KBM-7 (cell line): ENCODE measurements at regions not wholly inside any gene's neighbourhood (a gene's known extent, or its start where the extent isn't known, plus 50 kb on each side); places are given as distances from the start of the nearest gene placed in this dataset.
"Not testable (repeated sequence)": the region's sequence is repeated elsewhere in the genome, so short reads cannot be mapped to it uniquely, and the experiment has no call there.

Source experiments
- DNase-seq: peaks from one replicate; pipeline ENCODE4 v3.0.0-alpha.2; 2015
- in situ Hi-C: fragments of 300-500 bp; cut with MboI; formaldehyde crosslinking; loops from 2 replicates; pipeline ENCODE4 v1.14.3; 2020; ENCODE audit warnings: low sequenced_read_pairs, low pct_unique_long_range_greater_than_20kb, mixed read lengths

DNA sequence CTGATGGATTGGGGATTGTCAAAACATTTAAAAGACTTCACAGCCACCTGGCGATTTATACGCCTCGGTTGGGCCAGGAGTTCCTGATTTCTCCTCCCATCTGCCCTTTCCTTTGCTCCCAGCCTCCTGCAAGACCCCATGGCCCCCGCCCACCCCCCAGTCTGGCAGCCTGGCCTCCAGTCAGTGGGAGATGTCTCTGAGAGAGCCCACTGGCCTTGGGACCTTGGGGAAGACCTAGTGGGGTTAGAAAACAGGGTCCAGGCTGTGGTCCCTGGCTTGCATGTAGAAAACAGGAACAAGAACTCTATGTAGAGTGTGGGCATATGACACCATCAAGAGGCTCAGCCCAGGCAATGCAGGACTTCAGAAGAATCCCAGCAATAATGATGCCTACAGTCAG, 209.4 kb upstream of the C16orf82 start:
- in situ Hi-C loops, result loop anchor here (25.0 kb wide), 1 partner anchor 105 kb away; no protein-coding TSS in a partner anchor
- no peak for DNase-seq

DNA sequence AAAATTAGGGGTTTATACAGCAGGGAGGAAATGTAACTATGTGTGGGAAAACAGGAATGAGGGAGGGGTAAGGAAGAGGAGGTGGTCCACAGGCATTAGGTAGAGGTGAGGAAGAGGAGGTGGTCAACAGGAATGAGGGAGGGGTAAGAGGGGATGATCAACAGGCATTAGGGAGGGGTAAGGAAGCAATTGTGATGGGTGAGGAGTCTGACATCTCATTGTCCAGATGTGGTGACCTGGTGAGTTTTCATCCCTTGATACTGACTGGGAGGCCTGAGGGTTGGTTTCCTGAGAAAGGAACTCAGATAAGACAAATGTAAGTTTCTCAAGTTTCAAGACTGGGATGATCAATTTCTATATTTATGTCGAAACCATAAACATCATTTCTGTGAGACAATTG, 206.2 kb upstream of the C16orf82 start:
- in situ Hi-C loops, result loop anchor here (25.0 kb wide), 1 partner anchor 102 kb away; no protein-coding TSS in a partner anchor
- DNase-seq, result no peak

DNA sequence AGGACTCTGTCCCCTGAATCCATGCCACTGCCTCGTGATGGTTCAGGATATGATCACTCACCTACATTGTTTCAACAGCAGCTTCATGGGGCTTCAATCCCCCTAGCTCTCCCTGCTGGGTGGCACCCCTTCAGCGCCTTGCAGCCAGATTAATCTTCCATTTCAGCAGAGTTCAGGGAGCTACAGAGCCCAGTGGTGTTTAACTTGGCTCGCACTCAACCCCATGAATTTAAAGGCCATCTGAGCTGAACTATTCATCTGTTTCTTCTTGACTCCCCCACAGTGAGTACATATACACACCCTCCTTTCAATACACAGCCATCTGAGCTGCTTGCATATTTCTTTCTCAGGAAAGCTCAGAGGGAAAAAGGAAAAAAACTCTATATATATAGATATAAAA, 202.8 kb upstream of the C16orf82 start:
- DNase-seq, result no peak
- in situ Hi-C loops, result loop anchor here (25.0 kb wide), 1 partner anchor 98 kb away; no protein-coding TSS in a partner anchor

DNA sequence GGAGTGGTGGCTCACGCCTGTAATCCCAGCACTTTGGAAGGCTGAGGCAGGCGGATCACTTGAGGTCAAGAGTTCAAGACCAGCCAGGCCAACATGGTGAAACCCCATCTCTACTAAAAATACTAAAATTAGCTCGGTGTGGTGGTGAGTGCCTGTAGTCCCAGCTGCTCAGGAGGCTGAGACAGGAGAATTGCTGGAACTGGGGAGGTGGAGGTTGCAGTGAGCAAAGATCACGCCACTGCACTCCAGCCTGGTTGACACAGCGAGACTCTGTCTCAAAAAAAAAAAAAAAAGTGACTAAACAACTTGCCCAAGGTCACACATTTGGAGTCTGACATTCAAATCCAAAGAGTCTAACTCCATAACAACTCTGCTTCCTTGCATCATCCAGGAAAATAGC, 192.4 kb upstream of the C16orf82 start:
- in situ Hi-C loops, result loop anchor here (25.0 kb wide), 1 partner anchor 88 kb away; no protein-coding TSS in a partner anchor
- not testable (repeated sequence) for DNase-seq

DNA sequence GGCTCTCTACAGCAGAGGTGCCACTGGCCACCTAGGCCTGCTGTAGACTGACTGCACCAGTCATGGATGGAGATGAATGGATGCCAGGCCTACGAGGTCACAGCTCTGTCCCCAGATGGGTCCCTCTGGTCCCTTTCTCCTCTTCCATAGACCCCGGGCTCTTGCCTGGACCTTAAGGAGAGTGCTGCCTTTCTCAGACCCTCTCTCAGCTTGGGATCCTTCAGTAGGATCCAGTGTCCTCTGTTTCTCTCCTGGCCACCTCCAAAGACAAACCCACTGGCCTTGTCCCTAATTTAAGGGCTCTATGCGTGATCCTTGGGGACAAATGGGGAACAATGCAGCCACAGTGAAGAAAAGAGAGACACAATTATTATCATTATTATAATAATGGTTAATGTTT, 189.3 kb upstream of the C16orf82 start:
- no peak for DNase-seq
- in situ Hi-C loops, result no loop called here

DNA sequence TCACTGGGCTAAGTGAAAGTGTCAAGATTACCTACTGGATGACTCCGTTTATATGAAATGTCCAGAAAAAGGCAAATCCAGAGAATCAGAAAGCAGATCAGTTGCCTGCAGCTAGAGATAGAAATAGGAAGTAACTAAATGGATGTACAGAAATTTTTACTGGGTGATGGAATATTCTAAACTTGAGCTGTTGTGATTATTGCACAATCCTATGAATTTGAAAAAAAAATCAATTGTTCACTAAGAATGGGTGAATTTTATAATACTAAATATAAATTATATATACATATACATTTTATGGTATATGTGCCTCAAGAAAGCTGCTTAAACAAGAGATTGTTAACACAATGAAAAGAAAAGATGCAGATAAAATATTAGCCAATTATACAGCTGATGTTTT, 181.1 kb upstream of the C16orf82 start:
- no peak for DNase-seq
- in situ Hi-C loops, result no loop called here

DNA sequence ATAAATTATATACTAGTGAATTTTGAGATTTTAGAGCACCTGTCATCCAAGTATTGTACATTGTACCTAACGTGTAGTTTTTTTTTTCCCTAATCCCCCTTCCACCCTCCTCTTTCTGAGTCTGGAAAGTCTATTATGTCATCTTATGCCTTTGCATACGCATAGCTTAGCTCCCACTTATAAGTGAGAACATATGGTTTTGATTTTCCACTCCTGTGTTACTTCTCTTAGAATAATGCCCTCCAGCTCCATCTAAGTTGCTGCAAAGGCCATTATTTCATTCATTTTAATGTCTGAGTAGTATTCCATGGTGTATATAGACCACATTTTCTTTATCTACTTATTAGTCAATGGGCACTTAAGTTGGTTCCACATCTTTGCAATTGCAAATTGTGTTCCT, 177.0 kb upstream of the C16orf82 start:
- in situ Hi-C loops, result no loop called here
- DNase-seq, result no peak

DNA sequence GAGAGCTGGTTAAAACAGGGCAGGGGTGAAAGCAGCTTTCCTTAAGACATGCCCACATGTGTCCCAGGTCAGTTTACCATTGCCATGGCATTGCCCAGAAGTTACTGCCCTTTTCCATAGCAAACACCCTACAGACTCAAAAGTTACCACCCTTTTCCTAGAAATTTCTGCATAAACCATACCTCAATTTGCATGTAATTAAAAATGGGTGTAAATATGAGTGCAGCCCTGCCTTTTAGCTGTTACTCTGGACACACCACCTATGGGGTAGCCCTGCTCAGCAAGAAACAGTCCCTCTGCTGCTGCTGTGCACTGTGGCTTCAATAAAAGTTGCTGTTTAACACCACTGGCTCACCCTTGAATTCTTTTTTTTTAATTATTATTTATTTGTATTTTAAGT, 168.5 kb upstream of the C16orf82 start:
- no peak for DNase-seq
- in situ Hi-C loops, result no loop called here

DNA sequence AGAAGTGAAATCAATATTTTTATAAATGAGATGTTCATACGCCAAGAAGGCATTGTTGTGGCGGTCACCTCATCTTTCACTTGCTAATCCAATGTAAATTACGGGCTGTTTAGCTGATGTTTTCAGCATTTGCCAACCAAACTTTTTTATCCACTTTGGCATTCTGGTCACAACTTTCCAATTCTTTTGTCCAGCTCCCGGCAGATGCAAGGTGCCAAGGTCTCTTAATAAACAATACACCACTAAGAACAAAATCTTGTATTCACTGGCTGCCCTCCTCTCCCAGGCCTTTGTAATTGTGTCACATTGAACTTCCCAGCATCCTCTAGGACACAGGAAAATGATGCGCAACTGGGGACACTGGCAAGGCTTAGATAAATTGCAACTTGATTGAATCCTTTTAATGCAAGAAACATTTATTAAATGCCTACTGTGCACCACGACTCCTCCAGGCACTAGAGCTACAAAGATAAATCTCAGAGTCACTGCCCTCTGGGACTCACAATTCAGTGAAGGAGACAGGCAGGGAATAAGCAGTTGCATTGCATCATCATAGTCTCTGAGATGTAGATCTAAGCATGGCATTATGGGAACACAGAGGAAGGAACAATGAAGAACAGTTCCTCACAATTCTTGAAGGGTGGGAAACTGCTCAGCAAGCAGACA, 165.4 kb upstream of the C16orf82 start:
- DNase-seq, result no peak
- in situ Hi-C loops, result no loop called here

DNA sequence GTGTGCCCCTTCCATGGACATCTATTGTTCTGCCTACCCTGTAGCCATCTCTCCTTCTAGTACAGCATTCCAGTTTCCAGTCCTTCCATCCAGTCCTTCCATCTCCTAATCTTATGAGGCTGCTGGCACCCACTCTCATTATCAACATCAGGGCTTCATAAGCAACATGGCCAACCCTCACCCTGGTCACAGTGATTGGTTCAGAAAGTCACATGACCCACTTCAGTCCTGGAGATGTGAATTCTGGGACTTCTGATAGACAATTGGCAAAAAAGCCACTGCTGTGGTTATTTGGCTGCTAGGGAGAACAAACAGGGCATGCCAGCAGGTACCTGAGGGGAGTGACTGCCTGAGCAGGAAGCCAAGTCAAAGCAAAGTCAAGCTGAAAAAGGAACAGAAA, 164.7 kb upstream of the C16orf82 start:
- DNase-seq, result no peak
- in situ Hi-C loops, result no loop called here

DNA sequence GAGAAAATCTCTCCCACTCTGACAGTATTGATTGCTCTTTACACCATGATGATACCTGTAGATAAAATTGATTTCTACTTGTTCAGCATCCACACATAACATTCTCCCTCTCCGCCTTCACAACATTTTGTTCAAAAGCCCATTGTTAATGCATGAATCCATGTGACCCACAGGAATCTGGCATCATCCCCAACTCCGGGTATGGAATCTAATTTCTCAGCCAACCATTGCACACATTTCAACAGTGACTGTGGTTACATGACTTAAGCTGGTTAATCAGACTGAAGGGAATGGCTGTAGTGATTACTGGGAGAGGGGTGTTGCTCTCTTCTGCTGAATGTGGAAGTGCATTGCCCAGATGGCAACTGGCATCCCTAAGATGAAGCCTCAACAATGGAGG, 161.4 kb upstream of the C16orf82 start:
- in situ Hi-C loops, result no loop called here

DNA sequence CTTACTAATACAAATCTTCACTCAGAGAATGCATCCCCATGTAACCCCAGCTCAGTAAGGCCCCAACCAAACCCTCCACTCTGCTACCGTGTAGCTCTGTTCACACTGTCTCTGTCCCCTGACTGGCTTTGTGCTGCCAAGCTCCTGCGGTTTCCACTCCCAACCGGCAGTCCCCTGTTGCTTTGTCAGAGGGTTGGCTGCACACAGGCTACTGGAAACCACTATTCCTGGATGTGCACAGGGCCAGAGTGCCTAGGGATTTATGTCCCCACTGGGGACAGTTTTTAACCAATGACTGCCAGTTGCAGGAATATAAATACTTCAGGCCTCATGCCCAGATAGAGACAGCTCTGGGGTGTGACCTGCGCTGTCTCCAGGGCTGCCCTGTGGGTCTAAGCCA, 157.1 kb upstream of the C16orf82 start:
- in situ Hi-C loops, result no loop called here

More for the DNA sequence above, 161.4 kb upstream of the C16orf82 start:
- DNase-seq, result no peak

DNA sequence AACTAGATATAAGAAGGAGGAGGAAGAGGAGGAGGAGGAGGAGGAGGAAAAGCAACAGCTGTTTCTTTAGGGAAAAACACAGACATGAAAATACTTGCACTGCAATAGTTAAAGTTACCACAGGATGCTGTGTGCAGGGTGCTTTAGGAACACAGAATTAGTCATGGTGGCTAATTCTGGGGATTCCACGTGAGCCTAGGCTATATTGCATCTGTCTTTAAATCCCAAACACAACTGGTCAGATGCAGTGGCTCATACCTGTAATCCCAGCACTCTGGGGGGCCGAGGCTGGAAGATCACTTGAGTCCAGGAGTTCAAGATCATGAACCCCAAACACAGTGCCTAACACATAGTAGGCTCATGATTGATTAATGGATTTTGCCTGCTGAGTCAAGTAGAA, 155.3 kb upstream of the C16orf82 start:
- in situ Hi-C loops, result no loop called here
- DNase-seq, result no peak

More for the DNA sequence above, 157.1 kb upstream of the C16orf82 start:
- DNase-seq, result no peak

DNA sequence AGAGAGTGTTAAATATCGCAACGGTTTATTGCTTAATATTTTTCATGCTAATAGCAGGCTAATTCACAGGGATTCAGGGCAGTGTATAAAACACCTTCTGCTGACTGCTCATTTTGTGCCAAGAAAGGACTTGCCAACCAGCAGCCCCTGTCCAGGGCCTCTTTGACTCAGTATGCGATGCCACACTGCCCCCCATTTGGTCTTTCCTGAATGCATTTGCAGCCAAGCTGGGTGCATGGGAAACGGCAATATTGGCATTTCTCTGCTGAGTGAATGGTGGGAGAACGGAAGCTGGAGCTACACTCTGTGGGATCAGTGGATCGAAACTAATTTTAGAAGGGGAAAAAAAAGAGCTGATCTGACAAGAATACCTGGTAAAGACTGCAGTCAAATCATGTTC, 152.9 kb upstream of the C16orf82 start:
- no peak for DNase-seq
- in situ Hi-C loops, result no loop called here

DNA sequence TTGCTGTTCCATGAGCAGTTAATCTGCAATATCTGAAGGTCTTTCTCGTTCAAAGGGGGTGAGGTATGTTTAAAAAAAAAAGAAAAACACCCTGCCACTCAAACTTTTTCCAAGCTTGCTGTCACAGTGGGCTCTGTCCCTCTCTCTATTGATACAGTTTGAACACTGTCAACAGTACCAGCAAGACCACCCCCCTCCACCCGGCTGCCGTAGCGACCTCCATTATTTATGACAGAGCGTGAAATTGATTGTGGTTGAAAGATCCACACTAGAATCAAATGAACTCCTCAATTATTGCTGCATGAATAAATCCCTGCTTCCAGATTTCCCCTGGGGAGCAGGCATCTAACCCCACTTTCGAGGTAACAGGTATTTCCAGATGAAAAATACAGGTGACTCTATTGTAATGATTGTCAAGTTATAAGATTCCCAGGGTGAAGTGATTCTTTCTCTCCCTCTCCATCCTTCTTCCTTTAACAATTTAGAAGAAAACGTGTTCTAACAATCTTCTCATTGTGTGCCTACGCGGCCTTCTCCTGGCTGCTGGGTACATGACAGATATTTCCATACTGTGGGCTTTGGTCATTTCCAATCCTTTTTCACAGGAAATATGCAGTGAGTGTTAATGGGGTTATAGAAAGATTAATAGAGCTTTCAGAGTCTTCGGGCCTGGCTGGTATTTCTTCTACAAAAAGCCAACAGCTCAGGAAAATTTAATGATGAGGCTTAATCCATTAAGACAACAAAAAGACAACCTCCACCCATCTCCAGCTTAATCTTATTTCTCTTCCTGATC, 135.7 kb upstream of the C16orf82 start:
- no peak for DNase-seq
- in situ Hi-C loops, result no loop called here

DNA sequence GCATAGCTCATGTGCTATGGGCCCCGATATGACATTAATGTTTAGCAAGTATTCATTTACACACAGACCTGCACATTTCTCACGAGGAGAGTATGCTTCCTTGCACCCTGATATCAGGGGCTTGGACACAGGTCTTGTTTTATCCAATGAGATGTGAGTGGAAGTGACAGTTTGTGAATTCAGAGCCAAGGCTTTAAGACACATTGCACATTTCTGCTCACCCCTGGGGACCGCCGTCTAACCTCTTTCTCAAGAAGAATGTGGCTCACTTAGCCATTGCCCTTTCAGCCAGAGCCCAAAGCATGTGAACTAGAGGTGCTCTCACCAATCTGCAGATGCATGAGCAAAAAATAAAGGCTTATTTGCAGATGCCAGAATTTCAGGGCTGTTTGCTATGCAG, 116.1 kb upstream of the C16orf82 start:
- in situ Hi-C loops, result loop anchor here (25.0 kb wide), 1 partner anchor 88 kb away; no protein-coding TSS in a partner anchor

DNA sequence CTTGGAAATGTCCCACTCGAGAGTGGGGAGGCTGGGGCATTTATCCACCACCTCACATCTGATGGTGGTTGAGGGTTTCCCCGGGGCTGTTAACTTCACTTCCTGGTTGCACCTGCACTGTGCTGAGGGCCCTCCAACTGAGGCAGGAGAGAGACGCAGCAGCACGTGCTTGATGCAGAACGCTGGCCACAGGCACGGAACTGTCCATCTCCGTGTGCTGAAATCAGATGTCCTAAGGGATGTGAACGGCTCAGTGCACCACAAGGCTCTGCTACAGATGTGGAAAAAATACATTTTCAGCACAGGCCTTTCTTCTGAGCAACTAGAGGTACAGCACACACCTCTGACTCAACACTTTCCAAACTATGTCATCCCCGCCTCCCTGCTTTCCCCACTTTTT, 114.8 kb upstream of the C16orf82 start:
- DNase-seq, result no peak
- in situ Hi-C loops, result loop anchor here (25.0 kb wide), 1 partner anchor 90 kb away; no protein-coding TSS in a partner anchor

More for the DNA sequence above, 116.1 kb upstream of the C16orf82 start:
- DNase-seq, result no peak

DNA sequence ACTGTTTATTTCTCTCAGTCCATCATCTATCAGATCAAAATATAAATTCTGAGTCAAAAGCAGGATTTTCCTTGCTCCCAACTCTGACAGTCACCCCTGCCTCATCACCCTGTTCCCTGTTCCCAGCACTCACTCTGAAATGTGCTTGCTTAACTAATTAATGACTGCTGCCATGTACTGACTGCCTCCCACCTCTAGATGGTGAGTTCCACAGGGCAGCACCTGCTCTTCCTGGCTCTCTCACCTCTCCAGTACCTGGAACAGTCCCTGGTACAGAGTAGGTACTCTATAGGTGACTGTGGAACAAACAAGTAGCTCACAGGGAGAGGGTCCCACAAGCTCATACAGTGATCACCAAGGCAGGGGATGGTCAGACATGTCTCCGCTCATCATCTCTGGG, 114.3 kb upstream of the C16orf82 start:
- in situ Hi-C loops, result loop anchor here (25.0 kb wide), 1 partner anchor 90 kb away; no protein-coding TSS in a partner anchor
- no peak for DNase-seq

DNA sequence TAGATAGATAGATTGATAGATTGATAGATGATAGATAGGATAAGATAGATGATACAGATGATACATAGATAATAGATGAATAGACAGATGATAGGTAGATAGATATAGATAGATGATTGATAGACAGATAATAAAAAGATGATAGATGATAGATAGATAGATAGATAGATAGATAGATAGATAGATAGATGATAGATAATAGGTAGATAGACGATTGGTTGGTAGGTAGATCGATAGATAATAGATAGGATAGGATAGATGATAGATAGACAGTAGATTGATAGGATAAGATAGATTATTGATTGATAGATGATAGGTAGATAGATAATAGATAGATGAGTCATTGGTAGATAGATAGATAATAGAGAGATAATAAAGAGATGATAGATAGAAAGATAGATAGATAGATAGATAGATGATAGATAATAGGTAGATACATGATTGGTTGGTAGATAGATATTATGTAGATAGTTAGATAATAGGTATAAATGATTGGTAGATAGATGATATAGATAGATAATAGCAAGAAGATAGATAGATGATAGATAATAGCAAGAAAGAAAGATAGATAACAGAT, 109.4 kb upstream of the C16orf82 start:
- no peak for DNase-seq

More for the DNA sequence above, 109.4 kb upstream of the C16orf82 start:
- in situ Hi-C loops, result loop anchor here (25.0 kb wide), 1 partner anchor 95 kb away; no protein-coding TSS in a partner anchor
